ENCODE measurements at regions not wholly inside any gene's neighbourhood (a gene's known extent, or its start where the extent isn't known, plus 50 kb on each side); places are given as distances from the start of the nearest gene placed in this dataset.

- no peak for TF ChIP-seq POLR2A (IDR thresholded peaks at IDR 0.05)
- TF ChIP-seq CTCF (IDR thresholded peaks at IDR 0.05) = no peak
- TF ChIP-seq POLR2AphosphoS5 (IDR thresholded peaks at IDR 0.05) = no peak
Observed at GRCh38 chr2:63743170-63743981, 98.3 kb upstream of the UGP2 start.
